Progenitor cell of endocrine pancreas (in vitro differentiated cells): ENCODE measurements at regions not wholly inside any gene's neighbourhood (a gene's known extent, or its start where the extent isn't known, plus 50 kb on each side); places are given as distances from the start of the nearest gene placed in this dataset.

Experiments
- DNase-seq: peaks from one replicate; pipeline ENCODE4 v3.0.0; 2021; ENCODE audit warnings: low spot score; ENCODE audit not compliant: unreplicated experiment
- H3K27ac Mint-ChIP-seq: 2 replicates; pipeline ENCODE4 v1.8.0; 2021; ENCODE audit warnings: mild to moderate bottlenecking, moderate library complexity, mixed read lengths
- H3K27me3 Mint-ChIP-seq: 2 replicates; pipeline ENCODE4 v1.8.0; 2021; ENCODE audit warnings: mixed read lengths
- H3K36me3 Mint-ChIP-seq: 2 replicates; pipeline ENCODE4 v1.8.0; 2022; ENCODE audit warnings: mixed read lengths; ENCODE audit not compliant: insufficient read depth
- H3K4me1 Mint-ChIP-seq: 2 replicates; pipeline ENCODE4 v1.8.0; 2021; ENCODE audit warnings: low read depth, mixed read lengths
- H3K4me3 Mint-ChIP-seq: 2 replicates; pipeline ENCODE4 v1.8.0; 2021; ENCODE audit warnings: low read depth, mild to moderate bottlenecking, moderate library complexity, mixed read lengths
- H3K9me3 Mint-ChIP-seq: 2 replicates; pipeline ENCODE4 v1.8.0; 2021; ENCODE audit warnings: low read depth, mixed read lengths
- CTCF ChIP-seq: fragments of 200-600 bp; sonication (generic); IDR thresholded peaks from one replicate; pipeline ENCODE4 v1.5.0; 2021; ENCODE audit warnings: antibody characterized with exemption, mild to moderate bottlenecking; ENCODE audit not compliant: unreplicated experiment

GRCh38 chr13:84951128-84951527 lies 848.1 kb downstream of the SLITRK6 start:
- peaks cover 23% of the 10 kb centered on the region for H3K9me3 Mint-ChIP-seq
- H3K27me3 Mint-ChIP-seq = no peaks in the 10 kb centered on the region
- no peak overlapping the region for H3K27ac Mint-ChIP-seq
- no peak for DNase-seq
- H3K4me1 Mint-ChIP-seq = no peaks in the 10 kb centered on the region
- no peak overlapping the region for H3K4me3 Mint-ChIP-seq
- no peaks in the 10 kb centered on the region for H3K36me3 Mint-ChIP-seq
- TF ChIP-seq CTCF = no peak

- Mint-ChIP-seq H3K36me3 (no peaks in the 10 kb centered on the region), H3K4me3 (no peak overlapping the region), H3K4me1 (no peaks in the 10 kb centered on the region), H3K27ac (no peak overlapping the region), H3K27me3 (no peaks in the 10 kb centered on the region), H3K9me3 (peaks cover 27% of the 10 kb centered on the region)
- TF ChIP-seq CTCF = no peak
- DNase-seq = no peak
Observed at GRCh38 chr13:84946192-84946591, 853.0 kb downstream of the SLITRK6 start.

GRCh38 chr13:84940798-84941197 lies 858.4 kb downstream of the SLITRK6 start:
- H3K4me1 Mint-ChIP-seq = no peaks in the 10 kb centered on the region
- H3K27me3 Mint-ChIP-seq = no peaks in the 10 kb centered on the region
- no peak for DNase-seq
- H3K9me3 Mint-ChIP-seq = peaks cover 4% of the 10 kb centered on the region
- no peaks in the 10 kb centered on the region for H3K36me3 Mint-ChIP-seq
- no peak overlapping the region for H3K4me3 Mint-ChIP-seq
- TF ChIP-seq CTCF = no peak
- no peak overlapping the region for H3K27ac Mint-ChIP-seq

- no peaks in the 10 kb centered on the region for H3K36me3 Mint-ChIP-seq
- no peak overlapping the region for H3K4me3 Mint-ChIP-seq
- no peak overlapping the region for H3K27ac Mint-ChIP-seq
- no peaks in the 10 kb centered on the region for H3K27me3 Mint-ChIP-seq
- DNase-seq = no peak
- peaks cover 4% of the 10 kb centered on the region for H3K9me3 Mint-ChIP-seq
- TF ChIP-seq CTCF = no peak
- H3K4me1 Mint-ChIP-seq = no peaks in the 10 kb centered on the region
Observed at GRCh38 chr13:84940167-84940566, 859.1 kb downstream of the SLITRK6 start.

- Mint-ChIP-seq H3K27ac (no peak overlapping the region), H3K9me3 (no peaks in the 10 kb centered on the region), H3K4me3 (no peak overlapping the region), H3K27me3 (no peaks in the 10 kb centered on the region), H3K4me1 (no peaks in the 10 kb centered on the region), H3K36me3 (no peaks in the 10 kb centered on the region)
- TF ChIP-seq CTCF = no peak
- DNase-seq = no peak
Observed at GRCh38 chr13:84934911-84935310, 864.3 kb downstream of the SLITRK6 start.
